ENCODE measurements at regions not wholly inside any gene's neighbourhood (a gene's known extent, or its start where the extent isn't known, plus 50 kb on each side); places are given as distances from the start of the nearest gene placed in this dataset.

- no peak overlapping the region for H2AFZ ChIP-seq (ENCODE audit: low read depth, low read length)
- no peaks in the 10 kb centered on the region for H3K9me1 ChIP-seq (replicated peaks; ENCODE audit: control insufficient read depth, extremely low read depth, insufficient read depth, low read length)
- ChIA-PET POLR2A (no interaction called here), CTCF (interaction anchor here (0.8 to 1.0 kb wide), 2 partner anchors 20 to 43 kb away, joined by 3 read pairs; no protein-coding TSS in a partner anchor)
- H3K4me1 ChIP-seq (ENCODE audit: control insufficient read depth, extremely low read depth, insufficient read depth, low read length), result no peaks in the 10 kb centered on the region
- H3K9ac ChIP-seq (replicated peaks; ENCODE audit: extremely low read depth, insufficient read depth, low read length), result no peak overlapping the region
- H3K36me3 ChIP-seq (ENCODE audit: control insufficient read depth in 2 of 2, extremely low read depth in 1 of 2, insufficient read depth in 2 of 2, low read length in 2 of 2), result no peaks in the 10 kb centered on the region
- H3K27ac ChIP-seq (ENCODE audit: insufficient read depth, low read depth, low read length), result no peak overlapping the region
- intact Hi-C loops (cut with micrococcal nuclease), result no loop called here
- no peaks in the 10 kb centered on the region for H3K79me2 ChIP-seq (ENCODE audit: control insufficient read depth, insufficient read depth, low read length)
- FAIRE-seq (no peak), DNase-seq (ENCODE audit: low read depth, low spot score) (no peak)
- no peak for TF ChIP-seq GATA2 (IDR thresholded peaks at IDR 0.05; ENCODE audit: insufficient read depth, insufficient read length, low read depth, low read length)
- no peak for TF ChIP-seq EZH2 (IDR thresholded peaks at IDR 0.05; ENCODE audit: borderline replicate concordance, low read depth, low read length, severe bottlenecking)
- TF ChIP-seq JUN (IDR thresholded peaks at IDR 0.05; ENCODE audit: borderline replicate concordance, insufficient read depth, insufficient read length, low read depth), result no peak
- TF ChIP-seq POLR2AphosphoS5 (IDR thresholded peaks at IDR 0.05; ENCODE audit: insufficient read depth, low read depth, low read length), result no peak
- TF ChIP-seq POLR2A (IDR thresholded peaks at IDR 0.05; ENCODE audit: low read depth, low read length), result no peak
- TF ChIP-seq, protein P1, sequence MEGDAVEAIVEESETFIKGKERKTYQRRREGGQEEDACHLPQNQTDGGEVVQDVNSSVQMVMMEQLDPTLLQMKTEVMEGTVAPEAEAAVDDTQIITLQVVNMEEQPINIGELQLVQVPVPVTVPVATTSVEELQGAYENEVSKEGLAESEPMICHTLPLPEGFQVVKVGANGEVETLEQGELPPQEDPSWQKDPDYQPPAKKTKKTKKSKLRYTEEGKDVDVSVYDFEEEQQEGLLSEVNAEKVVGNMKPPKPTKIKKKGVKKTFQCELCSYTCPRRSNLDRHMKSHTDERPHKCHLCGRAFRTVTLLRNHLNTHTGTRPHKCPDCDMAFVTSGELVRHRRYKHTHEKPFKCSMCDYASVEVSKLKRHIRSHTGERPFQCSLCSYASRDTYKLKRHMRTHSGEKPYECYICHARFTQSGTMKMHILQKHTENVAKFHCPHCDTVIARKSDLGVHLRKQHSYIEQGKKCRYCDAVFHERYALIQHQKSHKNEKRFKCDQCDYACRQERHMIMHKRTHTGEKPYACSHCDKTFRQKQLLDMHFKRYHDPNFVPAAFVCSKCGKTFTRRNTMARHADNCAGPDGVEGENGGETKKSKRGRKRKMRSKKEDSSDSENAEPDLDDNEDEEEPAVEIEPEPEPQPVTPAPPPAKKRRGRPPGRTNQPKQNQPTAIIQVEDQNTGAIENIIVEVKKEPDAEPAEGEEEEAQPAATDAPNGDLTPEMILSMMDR (IDR thresholded peaks at IDR 0.05; ENCODE audit: extremely low read depth in 1 of 2, insufficient read depth in 1 of 2, low read depth in 1 of 2, low read length in 2 of 2), result no peak
- TF ChIP-seq FOS (IDR thresholded peaks at IDR 0.05; ENCODE audit: borderline replicate concordance, insufficient read depth, low read length), result no peak
- TF ChIP-seq, protein P2, sequence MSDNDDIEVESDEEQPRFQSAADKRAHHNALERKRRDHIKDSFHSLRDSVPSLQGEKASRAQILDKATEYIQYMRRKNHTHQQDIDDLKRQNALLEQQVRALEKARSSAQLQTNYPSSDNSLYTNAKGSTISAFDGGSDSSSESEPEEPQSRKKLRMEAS (IDR thresholded peaks at IDR 0.05; ENCODE audit: insufficient read depth, insufficient read length), result no peak
- no peak for TF ChIP-seq MYC (IDR thresholded peaks at IDR 0.05; ENCODE audit: low read depth, low read length)
- H3K4me3 ChIP-seq (replicated peaks in 1 of 3; ENCODE audit: insufficient read depth in 1 of 3, low read depth in 1 of 3, low read length in 3 of 3), result no peak overlapping the region
- no peaks in the 10 kb centered on the region for H4K20me1 ChIP-seq (replicated peaks; ENCODE audit: control insufficient read depth, extremely low read depth, insufficient read depth, low read length)
- no peak overlapping the region for H3K4me2 ChIP-seq (ENCODE audit: insufficient read depth, low read length)
- no TSS peak for BruUV-seq (replicated peaks)
- no peaks in the 10 kb centered on the region for H3K9me3 ChIP-seq (replicated peaks; ENCODE audit: control insufficient read depth, insufficient read depth, low read length)
- peaks cover 0 to 11% of the 10 kb centered on the region in 2 experiments for H3K27me3 ChIP-seq (ENCODE audit: control insufficient read depth in 2 of 2, insufficient read depth in 2 of 2, low read length in 2 of 2)
- dilution Hi-C loops (cut with MboI; ENCODE audit: extremely low pct_ligation_motif_present, low sequenced_read_pairs), result no loop called here
Observed at GRCh38 chr20:23214903-23215302, 128.8 kb upstream of the CD93 start.

Data from endothelial cell of umbilical vein (primary cell).